Activated CD4-positive, alpha-beta memory T cell treated with anti-CD3 and anti-CD28 coated beads for 36 hours (primary cell): ENCODE measurements at regions not wholly inside any gene's neighbourhood (a gene's known extent, or its start where the extent isn't known, plus 50 kb on each side); places are given as distances from the start of the nearest gene placed in this dataset.

Experiments
- CTCF ChIA-PET: fragments of 350-600 bp; sonication (Branson Sonifier 250); formaldehyde crosslinking; loops from one replicate; lab custom pipeline; 2021; ENCODE audit warnings: antibody characterized with exemption, inconsistent platforms; lab: Charles Lee
- POLR2A ChIA-PET: fragments of 350-600 bp; sonication (Branson Sonifier 250); formaldehyde crosslinking; loops from one replicate; lab custom pipeline; 2021; ENCODE audit warnings: antibody characterized with exemption; lab: Charles Lee
- DNase-seq: peaks from one replicate; pipeline ENCODE4 v3.0.0-alpha.2; 2020
- H3K27ac Mint-ChIP-seq: one replicate; pipeline ENCODE4 v1.8.0; 2021; ENCODE audit warnings: mixed read lengths
- H3K27me3 Mint-ChIP-seq: one replicate; pipeline ENCODE4 v1.8.0; 2021; ENCODE audit warnings: mixed read lengths
- H3K36me3 Mint-ChIP-seq: one replicate; pipeline ENCODE4 v1.8.0; 2021; ENCODE audit warnings: mixed read lengths
- H3K4me1 Mint-ChIP-seq: one replicate; pipeline ENCODE4 v1.8.0; 2021; ENCODE audit warnings: low read depth, mixed read lengths
- H3K4me3 Mint-ChIP-seq: one replicate; pipeline ENCODE4 v1.8.0; 2021; ENCODE audit warnings: mild to moderate bottlenecking, mixed read lengths
- H3K9me3 Mint-ChIP-seq: one replicate; pipeline ENCODE4 v1.8.0; 2021; ENCODE audit warnings: mixed read lengths
- intact Hi-C: fragments of 100-400 bp; cut with micrococcal nuclease; formaldehyde crosslinking; loops from one replicate; pipeline ENCODE4 v1.15.1; 2023

GRCh38 chr3:73319179-73319769 is 257.8 kb downstream of the EBLN2 start:
- no peaks in the 10 kb centered on the region for H3K4me1 Mint-ChIP-seq
- no peak for DNase-seq
- ChIA-PET POLR2A (no interaction called here), CTCF (no interaction called here)
- H3K9me3 Mint-ChIP-seq: no peaks in the 10 kb centered on the region
- H3K36me3 Mint-ChIP-seq: no peaks in the 10 kb centered on the region
- intact Hi-C loops: no loop called here
- H3K27ac Mint-ChIP-seq: no peak overlapping the region
- no peak overlapping the region for H3K4me3 Mint-ChIP-seq
- H3K27me3 Mint-ChIP-seq: no peaks in the 10 kb centered on the region

GRCh38 chr3:73321286-73321999 is 260.0 kb downstream of the EBLN2 start:
- no peaks in the 10 kb centered on the region for H3K27me3 Mint-ChIP-seq
- ChIA-PET CTCF (no interaction called here), POLR2A (no interaction called here)
- intact Hi-C loops: no loop called here
- no peaks in the 10 kb centered on the region for H3K36me3 Mint-ChIP-seq
- no peak for DNase-seq
- no peaks in the 10 kb centered on the region for H3K9me3 Mint-ChIP-seq
- H3K4me3 Mint-ChIP-seq: no peak overlapping the region
- H3K4me1 Mint-ChIP-seq: no peaks in the 10 kb centered on the region
- no peak overlapping the region for H3K27ac Mint-ChIP-seq

GRCh38 chr3:73324203-73325155 is 263.0 kb downstream of the EBLN2 start:
- no peak overlapping the region for H3K4me3 Mint-ChIP-seq
- POLR2A ChIA-PET: no interaction called here
- H3K9me3 Mint-ChIP-seq: no peaks in the 10 kb centered on the region
- no peaks in the 10 kb centered on the region for H3K36me3 Mint-ChIP-seq
- intact Hi-C loops: no loop called here
- H3K27me3 Mint-ChIP-seq: no peaks in the 10 kb centered on the region
- CTCF ChIA-PET: no interaction called here
- DNase-seq: no peak
- no peak overlapping the region for H3K27ac Mint-ChIP-seq
- no peaks in the 10 kb centered on the region for H3K4me1 Mint-ChIP-seq

GRCh38 chr3:73326396-73326795 is 264.9 kb downstream of the EBLN2 start:
- POLR2A ChIA-PET: no interaction called here
- no peaks in the 10 kb centered on the region for H3K36me3 Mint-ChIP-seq
- intact Hi-C loops: no loop called here

GRCh38 chr3:73327052-73327451 is 265.6 kb downstream of the EBLN2 start:
- Mint-ChIP-seq H3K36me3 (no peaks in the 10 kb centered on the region), H3K27me3 (no peaks in the 10 kb centered on the region), H3K9me3 (no peaks in the 10 kb centered on the region), H3K27ac (no peak overlapping the region), H3K4me3 (no peak overlapping the region), H3K4me1 (no peaks in the 10 kb centered on the region)
- intact Hi-C loops: no loop called here
- CTCF ChIA-PET: no interaction called here
- no peak for DNase-seq
- POLR2A ChIA-PET: no interaction called here

More at GRCh38 chr3:73326396-73326795, 264.9 kb downstream of the EBLN2 start:
- H3K27ac Mint-ChIP-seq: no peak overlapping the region
- CTCF ChIA-PET: no interaction called here
- no peak overlapping the region for H3K4me3 Mint-ChIP-seq
- H3K4me1 Mint-ChIP-seq: no peaks in the 10 kb centered on the region
- DNase-seq: no peak
- no peaks in the 10 kb centered on the region for H3K9me3 Mint-ChIP-seq
- H3K27me3 Mint-ChIP-seq: no peaks in the 10 kb centered on the region
